Lung (tissue), 11 donors: ENCODE measurements at regions not wholly inside any gene's neighbourhood (a gene's known extent, or its start where the extent isn't known, plus 50 kb on each side); places are given as distances from the start of the nearest gene placed in this dataset.

Experiments
- ATAC-seq: fragments of 200-7000 bp; cut with Tn5 transposase; one replicate; pipeline ENCODE4 v1.9.1; 2020; ENCODE audit warnings: moderate number of reproducible peaks; ENCODE audit not compliant: insufficient read depth, low FRiP score
- DNase-seq, 3 donors: peaks; one replicate each; pipeline ENCODE4 v3.0.0-alpha.2; 2013 to 2017
- H3K27ac ChIP-seq, 2 donors: one replicate each; pipeline ENCODE4 v1.5.1; 2013; ENCODE audit warnings: mild to moderate bottlenecking in 2 of 2, moderate library complexity in 2 of 2, control low read depth in 1 of 2, inconsistent platforms in 1 of 2, low read depth in 1 of 2, low read length in 1 of 2
- H3K27me3 ChIP-seq, 3 donors: one replicate each; pipeline ENCODE4 v1.5.1; 2013; ENCODE audit warnings: low read length in 2 of 3; ENCODE audit not compliant: control insufficient read depth in 3 of 3, insufficient read depth in 3 of 3
- H3K36me3 ChIP-seq, 4 donors: one replicate each; pipeline ENCODE4 v1.5.1; 2013; ENCODE audit warnings: low read length in 4 of 4, mild to moderate bottlenecking in 1 of 4, moderate library complexity in 1 of 4; ENCODE audit not compliant: control insufficient read depth in 4 of 4, insufficient read depth in 4 of 4
- H3K4me1 ChIP-seq, 5 donors: one replicate each; pipeline ENCODE4 v1.5.1; 2013; ENCODE audit warnings: low read length in 5 of 5, mild to moderate bottlenecking in 2 of 5, moderate library complexity in 1 of 5; ENCODE audit not compliant: control insufficient read depth in 5 of 5, insufficient read depth in 5 of 5
- H3K4me3 ChIP-seq: one replicate; pipeline ENCODE4 v1.5.1; 2013; ENCODE audit warnings: mild to moderate bottlenecking, control low read depth, moderate library complexity
- H3K9ac ChIP-seq, 2 donors: one replicate each; pipeline ENCODE4 v1.5.1; 2013; ENCODE audit warnings: low read length in 2 of 2, control low read depth in 1 of 2; ENCODE audit not compliant: insufficient read depth in 1 of 2
- H3K9me3 ChIP-seq, 4 donors: one replicate each; pipeline ENCODE4 v1.5.1; 2013; ENCODE audit warnings: low read length in 3 of 4, mild to moderate bottlenecking in 1 of 4, moderate library complexity in 1 of 4; ENCODE audit not compliant: control insufficient read depth in 4 of 4, insufficient read depth in 3 of 4
- WGBS, 2 donors: extraction: QIAGEN DNeasy Blood & Tissue Kit; methylation state at CpG; one replicate each; pipeline ENCODE4 v1.1.7; 2013; 5-methylcytosine and 5-hydroxymethylcytosine counted together
- TF ChIP-seq, protein P1 (sequence below): IDR thresholded peaks from 2 replicates; pipeline ENCODE4 v1.5.1; 2012; ENCODE audit warnings: mild to moderate bottlenecking; ENCODE audit errors: control extremely low read depth, extremely low read depth
- donor health status: control.
- donor health status: control.
- donor health status: Bipolar disorder and iron deficiency.
- donor health status: healthy.
- donor health status: DM: yes; HTN: yes; CAD: no.

DNA sequence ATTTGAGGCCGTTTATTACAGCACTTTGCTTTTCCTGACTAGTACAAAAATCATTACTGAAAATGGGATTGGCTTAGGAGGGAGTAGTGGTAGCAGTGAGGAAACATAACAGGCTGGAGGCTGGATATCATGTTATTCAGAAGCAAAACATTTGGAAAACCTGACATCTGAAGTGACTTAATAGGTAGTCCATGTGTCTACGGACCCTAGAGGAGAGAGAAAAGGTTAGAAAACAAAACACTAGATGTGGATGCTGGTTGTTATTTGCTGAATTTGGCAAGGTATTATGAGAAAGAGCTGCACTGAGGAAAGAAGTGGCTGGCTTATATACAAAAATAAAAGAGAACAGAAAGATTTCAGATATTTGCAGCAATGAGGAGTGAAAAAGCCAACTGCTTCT lies 139.9 kb downstream of the MEX3B start:
- Histone ChIP-seq H3K4me3 (no peak overlapping the region), H3K4me1 (peaks cover 0 to 27% (median 10%) of the 10 kb centered on the region in 5 donors), H3K36me3 (no peaks in the 10 kb centered on the region), H3K27me3 (no peaks in the 10 kb centered on the region), H3K27ac (no peak overlapping the region), H3K9me3 (no peaks in the 10 kb centered on the region), H3K9ac (no peak overlapping the region)
- ATAC-seq, result no peak
- WGBS, 2 donors, result 82 to 84% methylated on average over 2 of the region's 2 CpGs
- TF ChIP-seq, protein P1, sequence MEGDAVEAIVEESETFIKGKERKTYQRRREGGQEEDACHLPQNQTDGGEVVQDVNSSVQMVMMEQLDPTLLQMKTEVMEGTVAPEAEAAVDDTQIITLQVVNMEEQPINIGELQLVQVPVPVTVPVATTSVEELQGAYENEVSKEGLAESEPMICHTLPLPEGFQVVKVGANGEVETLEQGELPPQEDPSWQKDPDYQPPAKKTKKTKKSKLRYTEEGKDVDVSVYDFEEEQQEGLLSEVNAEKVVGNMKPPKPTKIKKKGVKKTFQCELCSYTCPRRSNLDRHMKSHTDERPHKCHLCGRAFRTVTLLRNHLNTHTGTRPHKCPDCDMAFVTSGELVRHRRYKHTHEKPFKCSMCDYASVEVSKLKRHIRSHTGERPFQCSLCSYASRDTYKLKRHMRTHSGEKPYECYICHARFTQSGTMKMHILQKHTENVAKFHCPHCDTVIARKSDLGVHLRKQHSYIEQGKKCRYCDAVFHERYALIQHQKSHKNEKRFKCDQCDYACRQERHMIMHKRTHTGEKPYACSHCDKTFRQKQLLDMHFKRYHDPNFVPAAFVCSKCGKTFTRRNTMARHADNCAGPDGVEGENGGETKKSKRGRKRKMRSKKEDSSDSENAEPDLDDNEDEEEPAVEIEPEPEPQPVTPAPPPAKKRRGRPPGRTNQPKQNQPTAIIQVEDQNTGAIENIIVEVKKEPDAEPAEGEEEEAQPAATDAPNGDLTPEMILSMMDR, result no peak
- no peak for DNase-seq

GRCh38 chr15:81901319-81901718 lies 144.5 kb downstream of the MEX3B start:
- Histone ChIP-seq H3K4me3 (no peak overlapping the region), H3K27me3 (no peaks in the 10 kb centered on the region), H3K36me3 (no peaks in the 10 kb centered on the region), H3K9me3 (no peaks in the 10 kb centered on the region), H3K9ac (no peak overlapping the region), H3K4me1 (peaks cover 0 to 6% (median 0%) of the 10 kb centered on the region in 5 donors), H3K27ac (no peak overlapping the region)
- ATAC-seq, result no peak
- WGBS, 2 donors, result 58 to 62% methylated on average over 5 of the region's 5 CpGs
- TF ChIP-seq, protein P1, result no peak
- DNase-seq, result no peak

DNA sequence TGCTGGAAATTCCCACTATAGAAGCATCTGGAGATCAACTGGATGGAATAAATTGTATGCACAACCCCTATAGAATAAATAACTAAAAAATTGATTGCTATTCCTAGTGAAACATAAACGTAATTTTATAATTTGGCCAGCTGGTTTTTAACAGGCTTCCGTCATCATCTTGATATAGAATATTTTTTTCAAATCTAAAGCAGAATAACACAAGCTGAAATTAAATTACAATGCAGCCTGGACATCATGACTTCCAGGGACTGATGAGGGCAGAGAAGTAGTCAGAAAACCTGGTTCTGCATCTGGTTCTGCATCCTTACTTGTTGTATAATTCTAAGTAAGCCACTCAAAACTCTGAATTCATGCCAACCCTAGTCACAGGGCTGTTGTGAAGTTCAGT lies 146.1 kb downstream of the MEX3B start:
- Histone ChIP-seq H3K27me3 (no peaks in the 10 kb centered on the region), H3K4me1 (peaks cover 0 to 6% (median 0%) of the 10 kb centered on the region in 5 donors), H3K27ac (no peak overlapping the region), H3K4me3 (no peak overlapping the region), H3K9me3 (no peaks in the 10 kb centered on the region), H3K9ac (no peak overlapping the region), H3K36me3 (no peaks in the 10 kb centered on the region)
- 86 to 93% methylated on average over 2 of the region's 2 CpGs for WGBS, 2 donors
- ATAC-seq (no peak), DNase-seq (no peak)
- TF ChIP-seq, protein P1, result no peak

- ATAC-seq, result no peak
- WGBS, 2 donors, result 76 to 82% methylated on average over 2 of the region's 2 CpGs
- peaks cover 0 to 6% (median 0%) of the 10 kb centered on the region in 5 donors for H3K4me1 ChIP-seq
Observed at GRCh38 chr15:81899024-81899423, 146.8 kb downstream of the MEX3B start.

More at GRCh38 chr15:81899024-81899423, 146.8 kb downstream of the MEX3B start:
- no peak for DNase-seq
- H3K27me3 ChIP-seq, result no peaks in the 10 kb centered on the region
- H3K27ac ChIP-seq, result no peak overlapping the region
- H3K4me3 ChIP-seq, result no peak overlapping the region
- H3K36me3 ChIP-seq, result no peaks in the 10 kb centered on the region
- no peaks in the 10 kb centered on the region for H3K9me3 ChIP-seq
- H3K9ac ChIP-seq, result no peak overlapping the region
- TF ChIP-seq, protein P1, result no peak
